SK-N-SH (cell line): ENCODE measurements at regions not wholly inside any gene's neighbourhood (a gene's known extent, or its start where the extent isn't known, plus 50 kb on each side); places are given as distances from the start of the nearest gene placed in this dataset.

Experiments
- CTCF ChIA-PET: fragments of 300-600, 350-600 bp; formaldehyde crosslinking; extraction: SDS; loops from one replicate; lab custom pipeline; 2021; lab: Yijun Ruan, JAX
- POLR2A ChIA-PET: fragments of 350-600 bp; sonication (Branson Sonifier 250); formaldehyde crosslinking; extraction: SDS; loops from one replicate; lab custom pipeline; 2020; ENCODE audit warnings: antibody characterized with exemption, inconsistent platforms; lab: Yijun Ruan, JAX
- DNase-seq: peaks from one replicate; pipeline ENCODE4 v3.0.0; 2012
- H2AFZ ChIP-seq: fragments of 200-600 bp; sonication (generic); 2 replicates; pipeline ENCODE4 v1.8.1; 2016; ENCODE audit warnings: antibody characterized with exemption, mild to moderate bottlenecking, low read depth
- H3F3A ChIP-seq: fragments of 200-600 bp; sonication (generic); replicated peaks from 2 replicates; pipeline ENCODE3; 2016; ENCODE audit warnings: antibody characterized with exemption, mild to moderate bottlenecking; ENCODE audit not compliant: insufficient read depth
- H3K27ac ChIP-seq, 2 experiments: fragments of 200-500 bp in 1 of 2; fragments of 200-600 bp in 1 of 2; sonication (Bioruptor generic) in 1 of 2; sonication (generic), shearing (Covaris generic) in 1 of 2; 2 replicates each; pipeline versions ENCODE4 v1.5.1 to v1.6.1; 2014 to 2016; ENCODE audit warnings: low read depth in 2 of 2, inconsistent platforms in 1 of 2, low read length in 1 of 2, mild to moderate bottlenecking in 1 of 2, mixed read lengths in 1 of 2
- H3K27me3 ChIP-seq: fragments of 200-600 bp; sonication (generic), shearing (Covaris generic); 2 replicates; pipeline ENCODE4 v1.6.1; 2016; ENCODE audit warnings: mixed run types; ENCODE audit not compliant: insufficient read depth
- H3K36me3 ChIP-seq, 2 experiments: fragments of 200-500 bp in 1 of 2; fragments of 200-600 bp in 1 of 2; sonication (Bioruptor generic) in 1 of 2; sonication (generic) in 1 of 2; replicated peaks in 1 of 2; 2 replicates each; pipeline versions ENCODE3 to v1.5.1; 2014 to 2016; ENCODE audit warnings: low read length in 1 of 2, mild to moderate bottlenecking in 1 of 2; ENCODE audit not compliant: insufficient read depth in 2 of 2, control insufficient read depth in 1 of 2
- H3K4me1 ChIP-seq, 2 experiments: fragments of 200-500 bp in 1 of 2; fragments of 200-600 bp in 1 of 2; sonication (Bioruptor generic) in 1 of 2; sonication (generic), shearing (Covaris generic) in 1 of 2; 2 replicates each; pipeline versions ENCODE4 v1.5.1 to v1.6.1; 2014 to 2016; ENCODE audit warnings: low read depth in 1 of 2, low read length in 1 of 2, mixed run types in 1 of 2; ENCODE audit not compliant: insufficient read depth in 2 of 2, control insufficient read depth in 1 of 2
- H3K4me2 ChIP-seq: fragments of 200-600 bp; sonication (generic), shearing (Covaris generic); 2 replicates; pipeline ENCODE4 v1.6.1; 2017; ENCODE audit warnings: mixed run types
- H3K4me3 ChIP-seq, 2 experiments: fragments of 200-500 bp in 1 of 2; fragments of 200-600 bp in 1 of 2; sonication (Bioruptor generic) in 1 of 2; sonication (generic), shearing (Covaris generic) in 1 of 2; 2 replicates each; pipeline versions ENCODE4 v1.5.1 to v1.8.1; 2014 to 2016; ENCODE audit warnings: low read depth in 2 of 2, inconsistent platforms in 1 of 2, low read length in 1 of 2, mild to moderate bottlenecking in 1 of 2, mixed read lengths in 1 of 2, moderate library complexity in 1 of 2
- H3K79me2 ChIP-seq: fragments of 200-600 bp; sonication (generic); 2 replicates; pipeline ENCODE4 v1.8.1; 2017; ENCODE audit warnings: mild to moderate bottlenecking; ENCODE audit not compliant: insufficient read depth
- H3K9ac ChIP-seq: fragments of 200-600 bp; sonication (generic); 2 replicates; pipeline ENCODE4 v1.6.1; 2017; ENCODE audit warnings: mixed run types
- H3K9me2 ChIP-seq: fragments of 200-600 bp; sonication (generic); 2 replicates; pipeline ENCODE4 v1.6.1; 2017; ENCODE audit warnings: mixed run types
- H3K9me3 ChIP-seq: fragments of 200-600 bp; sonication (generic); 2 replicates; pipeline ENCODE4 v1.6.1; 2017; ENCODE audit warnings: mixed run types, mild to moderate bottlenecking, moderate library complexity
- H4K20me1 ChIP-seq: fragments of 200-600 bp; sonication (generic); 2 replicates; pipeline ENCODE4 v1.6.1; 2017; ENCODE audit warnings: mild to moderate bottlenecking, mixed run types; ENCODE audit not compliant: insufficient read depth
- ELF1 ChIP-seq: IDR thresholded peaks from 2 replicates; pipeline ENCODE4 v1.4.0; 2012
- FOSL2 ChIP-seq: IDR thresholded peaks from 2 replicates; pipeline ENCODE4 v1.4.0; 2012; ENCODE audit warnings: low read depth, mild to moderate bottlenecking, moderate library complexity, borderline replicate concordance
- GABPA ChIP-seq: IDR thresholded peaks from 2 replicates; pipeline ENCODE4 v1.4.0; 2012; ENCODE audit warnings: low read depth, mild to moderate bottlenecking
- JUND ChIP-seq: IDR thresholded peaks from 2 replicates; pipeline ENCODE4 v1.4.0; 2012
- MXI1 ChIP-seq: IDR thresholded peaks from 2 replicates; pipeline ENCODE4 v1.6.1; 2012; ENCODE audit warnings: mild to moderate bottlenecking, low read depth, low read length, improper control_type of control experiment
- NRF1 ChIP-seq: IDR thresholded peaks from 2 replicates; pipeline ENCODE4 v1.6.1; 2012; ENCODE audit warnings: low read depth, mild to moderate bottlenecking, low read length
- RFX5 ChIP-seq: IDR thresholded peaks from 2 replicates; pipeline ENCODE4 v1.6.1; 2012; ENCODE audit warnings: mild to moderate bottlenecking, improper control_type of control experiment, low read length
- RXRA ChIP-seq: IDR thresholded peaks from 2 replicates; pipeline ENCODE4 v1.4.0; 2012; ENCODE audit warnings: low read depth, mild to moderate bottlenecking, borderline replicate concordance
- SIN3A ChIP-seq: IDR thresholded peaks from 2 replicates; pipeline ENCODE4 v1.6.1; 2012; ENCODE audit warnings: low read depth, mild to moderate bottlenecking, low read length, moderate library complexity, borderline replicate concordance
- SMC3 ChIP-seq: IDR thresholded peaks from 2 replicates; pipeline ENCODE4 v1.6.1; 2012; ENCODE audit warnings: low read depth, low read length, improper control_type of control experiment
- TAF1 ChIP-seq: IDR thresholded peaks from 2 replicates; pipeline ENCODE4 v1.6.1; 2012; ENCODE audit warnings: low read depth, mild to moderate bottlenecking, low read length, moderate library complexity, borderline replicate concordance
- TCF12 ChIP-seq: IDR thresholded peaks from 2 replicates; pipeline ENCODE4 v1.4.0; 2012
- TEAD4 ChIP-seq: IDR thresholded peaks from 2 replicates; pipeline ENCODE4 v1.4.0; 2012; ENCODE audit warnings: mild to moderate bottlenecking, borderline replicate concordance; ENCODE audit not compliant: insufficient read depth
- TF ChIP-seq, protein P1 (sequence below): fragments of 150-350 bp; IDR thresholded peaks from 2 replicates; pipeline ENCODE4 v1.6.1; 2016; ENCODE audit warnings: mild to moderate bottlenecking, low read depth, low read length
- TF ChIP-seq, protein P2 (sequence below): IDR thresholded peaks from 2 replicates; pipeline ENCODE4 v1.4.0; 2012; ENCODE audit warnings: low read depth, borderline replicate concordance
- TF ChIP-seq, protein P3 (sequence below): IDR thresholded peaks from 2 replicates; pipeline ENCODE4 v1.6.1; 2012; ENCODE audit warnings: mild to moderate bottlenecking, low read depth, low read length, moderate library complexity
- TF ChIP-seq, protein P4 (sequence below): IDR thresholded peaks from 2 replicates; pipeline ENCODE4 v1.4.0; 2012; ENCODE audit warnings: low read depth, borderline replicate concordance

DNA sequence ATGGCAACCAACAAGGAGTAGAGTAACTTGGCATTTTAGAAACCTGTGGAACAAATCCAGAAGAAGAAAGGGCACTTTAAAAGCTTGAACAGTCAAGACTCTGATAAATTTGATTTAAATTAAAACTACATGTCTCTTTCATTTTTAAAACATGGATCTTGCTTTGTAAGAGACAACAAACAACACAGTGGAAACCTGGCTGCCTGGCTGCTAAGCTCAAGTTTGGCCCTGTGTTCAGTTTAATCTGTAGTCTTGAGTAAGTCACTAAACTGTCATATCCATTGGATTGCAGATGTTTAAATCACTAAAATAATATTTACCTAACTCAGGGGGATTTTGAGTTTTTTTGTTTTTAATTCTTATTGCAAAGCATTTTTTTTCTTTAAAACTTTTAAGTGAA, 374.9 kb upstream of the SEMA3D start:
- H3K9me3 ChIP-seq, result no peaks in the 10 kb centered on the region
- DNase-seq, result no peak
- peaks cover 3% of the 10 kb centered on the region for H3F3A ChIP-seq
- no peak overlapping the region for H3K9ac ChIP-seq
- ChIA-PET POLR2A (no interaction called here), CTCF (no interaction called here)
- H3K4me1 ChIP-seq, result no peaks in the 10 kb centered on the region; a peak in 1 of 4 replicates
- H3K27me3 ChIP-seq, result no peaks in the 10 kb centered on the region
- no peaks in the 10 kb centered on the region for H4K20me1 ChIP-seq
- no peak overlapping the region for H3K4me2 ChIP-seq
- peak overlapping the region; percentile 3; the same call in 1 of the 2 replicates for H2AFZ ChIP-seq
- H3K9me2 ChIP-seq, result no peaks in the 10 kb centered on the region
- no peak overlapping the region for H3K27ac ChIP-seq
- H3K79me2 ChIP-seq, result no peaks in the 10 kb centered on the region
- TF ChIP-seq TEAD4, result no peak
- no peak for TF ChIP-seq TCF12
- TF ChIP-seq TAF1, result no peak
- no peak for TF ChIP-seq RFX5
- no peak for TF ChIP-seq RXRA
- TF ChIP-seq, protein P1, sequence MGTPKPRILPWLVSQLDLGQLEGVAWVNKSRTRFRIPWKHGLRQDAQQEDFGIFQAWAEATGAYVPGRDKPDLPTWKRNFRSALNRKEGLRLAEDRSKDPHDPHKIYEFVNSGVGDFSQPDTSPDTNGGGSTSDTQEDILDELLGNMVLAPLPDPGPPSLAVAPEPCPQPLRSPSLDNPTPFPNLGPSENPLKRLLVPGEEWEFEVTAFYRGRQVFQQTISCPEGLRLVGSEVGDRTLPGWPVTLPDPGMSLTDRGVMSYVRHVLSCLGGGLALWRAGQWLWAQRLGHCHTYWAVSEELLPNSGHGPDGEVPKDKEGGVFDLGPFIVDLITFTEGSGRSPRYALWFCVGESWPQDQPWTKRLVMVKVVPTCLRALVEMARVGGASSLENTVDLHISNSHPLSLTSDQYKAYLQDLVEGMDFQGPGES, result no peak
- no peak for TF ChIP-seq NRF1
- no peak for TF ChIP-seq JUND
- TF ChIP-seq MXI1, result no peak
- no peak for TF ChIP-seq SMC3
- no peak for TF ChIP-seq FOSL2
- TF ChIP-seq, protein P2, sequence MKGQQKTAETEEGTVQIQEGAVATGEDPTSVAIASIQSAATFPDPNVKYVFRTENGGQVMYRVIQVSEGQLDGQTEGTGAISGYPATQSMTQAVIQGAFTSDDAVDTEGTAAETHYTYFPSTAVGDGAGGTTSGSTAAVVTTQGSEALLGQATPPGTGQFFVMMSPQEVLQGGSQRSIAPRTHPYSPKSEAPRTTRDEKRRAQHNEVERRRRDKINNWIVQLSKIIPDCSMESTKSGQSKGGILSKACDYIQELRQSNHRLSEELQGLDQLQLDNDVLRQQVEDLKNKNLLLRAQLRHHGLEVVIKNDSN, result no peak
- no peak for TF ChIP-seq ELF1
- TF ChIP-seq, protein P3, sequence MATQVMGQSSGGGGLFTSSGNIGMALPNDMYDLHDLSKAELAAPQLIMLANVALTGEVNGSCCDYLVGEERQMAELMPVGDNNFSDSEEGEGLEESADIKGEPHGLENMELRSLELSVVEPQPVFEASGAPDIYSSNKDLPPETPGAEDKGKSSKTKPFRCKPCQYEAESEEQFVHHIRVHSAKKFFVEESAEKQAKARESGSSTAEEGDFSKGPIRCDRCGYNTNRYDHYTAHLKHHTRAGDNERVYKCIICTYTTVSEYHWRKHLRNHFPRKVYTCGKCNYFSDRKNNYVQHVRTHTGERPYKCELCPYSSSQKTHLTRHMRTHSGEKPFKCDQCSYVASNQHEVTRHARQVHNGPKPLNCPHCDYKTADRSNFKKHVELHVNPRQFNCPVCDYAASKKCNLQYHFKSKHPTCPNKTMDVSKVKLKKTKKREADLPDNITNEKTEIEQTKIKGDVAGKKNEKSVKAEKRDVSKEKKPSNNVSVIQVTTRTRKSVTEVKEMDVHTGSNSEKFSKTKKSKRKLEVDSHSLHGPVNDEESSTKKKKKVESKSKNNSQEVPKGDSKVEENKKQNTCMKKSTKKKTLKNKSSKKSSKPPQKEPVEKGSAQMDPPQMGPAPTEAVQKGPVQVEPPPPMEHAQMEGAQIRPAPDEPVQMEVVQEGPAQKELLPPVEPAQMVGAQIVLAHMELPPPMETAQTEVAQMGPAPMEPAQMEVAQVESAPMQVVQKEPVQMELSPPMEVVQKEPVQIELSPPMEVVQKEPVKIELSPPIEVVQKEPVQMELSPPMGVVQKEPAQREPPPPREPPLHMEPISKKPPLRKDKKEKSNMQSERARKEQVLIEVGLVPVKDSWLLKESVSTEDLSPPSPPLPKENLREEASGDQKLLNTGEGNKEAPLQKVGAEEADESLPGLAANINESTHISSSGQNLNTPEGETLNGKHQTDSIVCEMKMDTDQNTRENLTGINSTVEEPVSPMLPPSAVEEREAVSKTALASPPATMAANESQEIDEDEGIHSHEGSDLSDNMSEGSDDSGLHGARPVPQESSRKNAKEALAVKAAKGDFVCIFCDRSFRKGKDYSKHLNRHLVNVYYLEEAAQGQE, result no peak
- TF ChIP-seq, protein P4, sequence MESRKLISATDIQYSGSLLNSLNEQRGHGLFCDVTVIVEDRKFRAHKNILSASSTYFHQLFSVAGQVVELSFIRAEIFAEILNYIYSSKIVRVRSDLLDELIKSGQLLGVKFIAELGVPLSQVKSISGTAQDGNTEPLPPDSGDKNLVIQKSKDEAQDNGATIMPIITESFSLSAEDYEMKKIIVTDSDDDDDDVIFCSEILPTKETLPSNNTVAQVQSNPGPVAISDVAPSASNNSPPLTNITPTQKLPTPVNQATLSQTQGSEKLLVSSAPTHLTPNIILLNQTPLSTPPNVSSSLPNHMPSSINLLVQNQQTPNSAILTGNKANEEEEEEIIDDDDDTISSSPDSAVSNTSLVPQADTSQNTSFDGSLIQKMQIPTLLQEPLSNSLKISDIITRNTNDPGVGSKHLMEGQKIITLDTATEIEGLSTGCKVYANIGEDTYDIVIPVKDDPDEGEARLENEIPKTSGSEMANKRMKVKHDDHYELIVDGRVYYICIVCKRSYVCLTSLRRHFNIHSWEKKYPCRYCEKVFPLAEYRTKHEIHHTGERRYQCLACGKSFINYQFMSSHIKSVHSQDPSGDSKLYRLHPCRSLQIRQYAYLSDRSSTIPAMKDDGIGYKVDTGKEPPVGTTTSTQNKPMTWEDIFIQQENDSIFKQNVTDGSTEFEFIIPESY, result no peak
- no peak for TF ChIP-seq GABPA
- no peak for TF ChIP-seq SIN3A
- TF ChIP-seq, all 33 proteins: peak for 0
- H3K4me3 ChIP-seq, result no peak overlapping the region
- H3K36me3 ChIP-seq, result no peaks in the 10 kb centered on the region
